A549 (cell line): ENCODE measurements at regions not wholly inside any gene's neighbourhood (a gene's known extent, or its start where the extent isn't known, plus 50 kb on each side); places are given as distances from the start of the nearest gene placed in this dataset.

Experiments used
- CBX2 ChIP-seq: fragments of 200-600 bp; sonication (generic); IDR thresholded peaks from 2 replicates; pipeline ENCODE4 v1.6.1; 2016; ENCODE audit warnings: low read depth, mild to moderate bottlenecking, borderline replicate concordance
- CTCF ChIP-seq: fragments of >200 bp; sonication (Bioruptor Twin); formaldehyde crosslinking; IDR thresholded peaks from 3 replicates; pipeline ENCODE4 v1.5.1; 2016
- MAX ChIP-seq: IDR thresholded peaks from 2 replicates; pipeline ENCODE4 v1.6.1; 2012
- MAZ ChIP-seq: fragments of 150-350 bp; IDR thresholded peaks from 2 replicates; pipeline ENCODE4 v1.6.1; 2014; ENCODE audit warnings: antibody characterized with exemption, low read depth, low read length, borderline replicate concordance

- TF ChIP-seq CTCF (no peak), CBX2 (no peak), MAZ (no peak), MAX (no peak)
These were observed 93.1 kb upstream of the RBFOX1 start for GRCh38 chr16:7239547-7239946.
